Lower leg skin (tissue), 3 donors: ENCODE measurements at regions not wholly inside any gene's neighbourhood (a gene's known extent, or its start where the extent isn't known, plus 50 kb on each side); places are given as distances from the start of the nearest gene placed in this dataset.

Experiments used
- CTCF ChIP-seq, 3 donors: fragments of 450-650 bp; IDR thresholded peaks; one replicate each; pipeline ENCODE4 v1.5.1; 2016; ENCODE audit warnings: antibody characterized with exemption in 3 of 3, mild to moderate bottlenecking in 3 of 3, moderate library complexity in 2 of 3
- POLR2A ChIP-seq, 2 donors: fragments of 450-650 bp; IDR thresholded peaks; one replicate each; pipeline ENCODE4 v1.6.1; 2016 to 2017; ENCODE audit warnings: antibody characterized with exemption in 2 of 2, mild to moderate bottlenecking in 1 of 2, moderate library complexity in 1 of 2

DNA sequence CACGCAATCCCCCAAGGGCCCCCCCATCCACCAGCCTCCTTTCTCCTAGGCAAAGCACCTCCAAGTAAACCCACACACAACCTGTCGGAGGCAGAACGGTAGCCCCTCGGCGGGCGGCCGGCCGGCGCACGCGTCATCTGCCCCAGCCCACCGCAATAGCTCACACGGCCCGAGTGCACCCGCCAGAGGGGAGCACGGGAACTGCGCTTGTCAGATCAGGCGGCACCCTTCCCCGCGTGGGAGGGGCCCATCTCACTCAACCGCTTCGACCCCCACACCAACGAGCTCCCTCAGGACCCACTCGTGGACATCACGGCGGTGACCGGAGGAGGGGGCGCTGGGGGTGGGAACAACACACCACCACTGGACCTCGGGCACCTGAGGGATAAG, 767.9 kb upstream of the DEFB115 start:
- TF ChIP-seq CTCF (IDR thresholded peaks at IDR 0.05) (no peak), POLR2A (IDR thresholded peaks at IDR 0.05) (no peak)
